OCI-LY7 (cell line): ENCODE measurements at regions not wholly inside any gene's neighbourhood (a gene's known extent, or its start where the extent isn't known, plus 50 kb on each side); places are given as distances from the start of the nearest gene placed in this dataset.

ENCODE experiments used
- EZH2phosphoT487 ChIP-seq: fragments of 200-600 bp; sonication (generic); IDR thresholded peaks from 2 replicates; pipeline ENCODE4 v1.6.1; 2018; ENCODE audit warnings: low read depth, borderline replicate concordance, mild to moderate bottlenecking, mixed run types, antibody characterized with exemption, low read length, moderate library complexity, mixed read lengths
- TF ChIP-seq, protein P1 (sequence below): fragments of 200-600 bp; sonication (generic); conservative IDR thresholded peaks from 2 replicates; pipeline ENCODE4 v1.5.1; 2014; ENCODE audit warnings: mild to moderate bottlenecking, antibody characterized with exemption, low read length, moderate library complexity, mixed read lengths

DNA sequence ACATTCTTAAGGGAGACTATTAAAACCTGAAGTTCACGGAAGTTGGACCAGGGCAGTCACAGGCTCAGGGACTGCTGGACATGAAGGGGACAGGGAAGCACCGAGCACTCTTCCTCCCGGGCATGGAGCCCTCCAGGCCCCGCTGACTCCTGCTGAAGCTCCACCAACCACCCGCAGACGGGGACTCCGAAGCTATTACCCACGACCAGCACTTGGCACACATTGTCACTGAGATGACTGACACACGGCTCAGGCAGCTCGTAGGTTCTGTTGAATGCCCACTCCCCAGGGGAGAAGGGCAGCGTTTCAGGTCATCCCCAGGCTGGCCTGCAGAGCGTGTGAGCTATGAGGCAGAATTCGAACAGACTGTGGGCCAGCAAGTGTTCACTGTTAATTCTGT, 234.8 kb downstream of the NDUFA10 start:
- TF ChIP-seq, protein P1, sequence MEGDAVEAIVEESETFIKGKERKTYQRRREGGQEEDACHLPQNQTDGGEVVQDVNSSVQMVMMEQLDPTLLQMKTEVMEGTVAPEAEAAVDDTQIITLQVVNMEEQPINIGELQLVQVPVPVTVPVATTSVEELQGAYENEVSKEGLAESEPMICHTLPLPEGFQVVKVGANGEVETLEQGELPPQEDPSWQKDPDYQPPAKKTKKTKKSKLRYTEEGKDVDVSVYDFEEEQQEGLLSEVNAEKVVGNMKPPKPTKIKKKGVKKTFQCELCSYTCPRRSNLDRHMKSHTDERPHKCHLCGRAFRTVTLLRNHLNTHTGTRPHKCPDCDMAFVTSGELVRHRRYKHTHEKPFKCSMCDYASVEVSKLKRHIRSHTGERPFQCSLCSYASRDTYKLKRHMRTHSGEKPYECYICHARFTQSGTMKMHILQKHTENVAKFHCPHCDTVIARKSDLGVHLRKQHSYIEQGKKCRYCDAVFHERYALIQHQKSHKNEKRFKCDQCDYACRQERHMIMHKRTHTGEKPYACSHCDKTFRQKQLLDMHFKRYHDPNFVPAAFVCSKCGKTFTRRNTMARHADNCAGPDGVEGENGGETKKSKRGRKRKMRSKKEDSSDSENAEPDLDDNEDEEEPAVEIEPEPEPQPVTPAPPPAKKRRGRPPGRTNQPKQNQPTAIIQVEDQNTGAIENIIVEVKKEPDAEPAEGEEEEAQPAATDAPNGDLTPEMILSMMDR, result no peak
- TF ChIP-seq EZH2phosphoT487, result no peak
